ENCODE measurements at regions not wholly inside any gene's neighbourhood (a gene's known extent, or its start where the extent isn't known, plus 50 kb on each side); places are given as distances from the start of the nearest gene placed in this dataset.

- H3K9me3 Mint-ChIP-seq = peaks cover 56% of the 10 kb centered on the region
- no peak for TF ChIP-seq CTCF (IDR thresholded peaks at IDR 0.05)
- DNase-seq = no peak
- H3K4me3 Mint-ChIP-seq = no peak overlapping the region
- H3K27ac Mint-ChIP-seq = no peak overlapping the region
- no peaks in the 10 kb centered on the region for H3K4me1 Mint-ChIP-seq (ENCODE audit: low read depth)
- no peaks in the 10 kb centered on the region; the same call in 1 of the 2 replicates for H3K36me3 Mint-ChIP-seq (ENCODE audit: low read depth)
- no peaks in the 10 kb centered on the region; the same call in 1 of the 2 replicates for H3K27me3 Mint-ChIP-seq (ENCODE audit: insufficient read depth)
Observed at GRCh38 chr3:19632099-19633074, 301.6 kb downstream of the EFHB start.

DNA sequence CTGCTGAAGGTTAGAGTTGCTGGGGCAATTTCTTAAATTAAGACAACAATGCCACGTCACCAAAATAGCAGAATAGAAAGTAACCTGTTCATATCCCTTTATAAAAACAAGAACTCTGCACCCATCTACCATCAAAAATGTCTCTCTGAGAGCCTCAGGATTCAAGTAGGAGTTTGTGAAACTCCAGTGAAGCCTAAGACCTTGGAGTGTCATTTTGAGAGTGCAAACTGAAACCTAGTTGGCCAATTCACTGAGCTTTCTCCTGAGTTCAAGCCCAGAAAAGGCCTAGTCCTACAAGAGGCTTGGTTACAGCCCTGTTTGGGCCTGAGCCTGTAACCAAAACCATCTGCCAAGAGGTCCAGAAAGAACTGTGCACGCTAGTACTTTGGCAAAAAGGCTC is 335.1 kb downstream of the EFHB start:
- Mint-ChIP-seq H3K4me1 (ENCODE audit: low read depth) (no peaks in the 10 kb centered on the region), H3K36me3 (ENCODE audit: low read depth) (peaks cover 4% of the 10 kb centered on the region; the same call in 1 of the 2 replicates), H3K27me3 (ENCODE audit: insufficient read depth) (no peaks in the 10 kb centered on the region; the same call in 1 of the 2 replicates), H3K4me3 (no peak overlapping the region), H3K27ac (no peak overlapping the region), H3K9me3 (peaks cover 58% of the 10 kb centered on the region)
- TF ChIP-seq CTCF (IDR thresholded peaks at IDR 0.05) = no peak
- DNase-seq = no peak

DNA sequence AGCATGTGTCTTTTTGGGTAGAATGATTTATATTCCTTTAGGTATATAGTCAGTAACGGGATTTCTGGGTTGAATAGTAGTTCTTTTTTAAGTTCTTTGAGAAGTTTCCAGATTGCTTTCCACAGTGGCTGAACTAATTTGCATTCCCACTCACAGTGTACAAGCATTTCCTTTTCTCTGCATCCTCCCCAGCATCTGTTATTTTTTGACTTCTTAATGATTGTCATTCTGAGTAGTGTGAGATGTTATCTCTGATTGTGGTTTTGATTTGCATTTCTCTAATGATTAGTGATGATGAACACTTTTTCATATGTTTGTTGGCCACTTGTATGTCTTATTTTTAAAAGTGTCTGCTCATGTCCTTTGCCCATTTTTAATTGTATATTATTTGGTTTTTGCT is 337.6 kb downstream of the EFHB start:
- no peak for DNase-seq
- peaks cover 4% of the 10 kb centered on the region; the same call in 1 of the 2 replicates for H3K36me3 Mint-ChIP-seq (ENCODE audit: low read depth)

DNA sequence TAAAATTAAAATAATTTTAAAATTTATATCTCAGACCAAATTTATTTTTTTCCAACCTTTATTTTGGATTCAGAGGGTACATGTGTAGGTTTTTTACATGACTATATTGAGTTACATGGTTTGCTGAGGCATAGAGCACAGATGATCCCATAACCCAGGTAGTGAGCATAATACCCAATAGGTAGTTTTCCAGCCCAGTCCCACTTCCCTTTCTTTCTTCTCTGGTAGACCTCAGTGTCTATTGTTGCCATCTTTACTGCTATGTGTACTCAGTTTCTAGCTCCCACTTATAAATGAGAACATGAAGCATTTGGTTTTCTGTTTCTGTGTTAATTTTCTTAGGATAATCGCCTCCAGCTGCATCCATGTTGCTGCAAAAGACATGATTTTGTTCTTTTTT is 338.1 kb downstream of the EFHB start:
- Mint-ChIP-seq H3K9me3 (peaks cover 51% of the 10 kb centered on the region), H3K27ac (no peak overlapping the region), H3K4me3 (no peak overlapping the region)

More for the DNA sequence above, 337.6 kb downstream of the EFHB start:
- H3K27ac Mint-ChIP-seq = no peak overlapping the region
- no peak overlapping the region for H3K4me3 Mint-ChIP-seq
- no peaks in the 10 kb centered on the region for H3K4me1 Mint-ChIP-seq (ENCODE audit: low read depth)
- no peak for TF ChIP-seq CTCF (IDR thresholded peaks at IDR 0.05)
- H3K9me3 Mint-ChIP-seq = peaks cover 51% of the 10 kb centered on the region
- H3K27me3 Mint-ChIP-seq (ENCODE audit: insufficient read depth) = no peaks in the 10 kb centered on the region; the same call in 1 of the 2 replicates

More for the DNA sequence above, 338.1 kb downstream of the EFHB start:
- TF ChIP-seq CTCF (IDR thresholded peaks at IDR 0.05) = no peak
- H3K27me3 Mint-ChIP-seq (ENCODE audit: insufficient read depth) = no peaks in the 10 kb centered on the region; the same call in 1 of the 2 replicates
- DNase-seq = no peak
- H3K36me3 Mint-ChIP-seq (ENCODE audit: low read depth) = peaks cover 4% of the 10 kb centered on the region; the same call in 1 of the 2 replicates
- H3K4me1 Mint-ChIP-seq (ENCODE audit: low read depth) = no peaks in the 10 kb centered on the region

Measured in HFFc6 (cell line).